ENCODE measurements at regions not wholly inside any gene's neighbourhood (a gene's known extent, or its start where the extent isn't known, plus 50 kb on each side); places are given as distances from the start of the nearest gene placed in this dataset.

- H2AFZ ChIP-seq (ENCODE audit: control insufficient read depth, low read depth, low read length): no peak overlapping the region
- H3K9ac ChIP-seq (ENCODE audit: control insufficient read depth, insufficient read depth, low read length): no peak overlapping the region
- ChIA-PET POLR2A (no interaction called here), CTCF (interaction anchor here (1.3 kb wide), 1 partner anchor 160 kb away, joined by 3 read pairs; no protein-coding TSS in a partner anchor), SMC1A (ENCODE audit: uncharacterized antibody, unreplicated experiment) (no interaction called here), RAD21 (ENCODE audit: unreplicated experiment) (no interaction called here)
- no peaks in the 10 kb centered on the region; a peak in 1 of 4 replicates for H3K27me3 ChIP-seq (replicated peaks in 1 of 2; ENCODE audit: control insufficient read depth in 2 of 2, insufficient read depth in 2 of 2, low read length in 1 of 2)
- intact Hi-C loops (cut with micrococcal nuclease; ENCODE audit: unreplicated experiment) (no loop called here), in situ Hi-C loops (cut with MboI) (no loop called here)
- H3K9me3 ChIP-seq (replicated peaks; ENCODE audit: control insufficient read depth, insufficient read depth, low read length): no peaks in the 10 kb centered on the region
- H3K4me2 ChIP-seq (ENCODE audit: control insufficient read depth, insufficient read depth): no peak overlapping the region
- ATAC-seq (no peak), FAIRE-seq (no peak), DNase-seq (ENCODE audit: low read depth, low spot score) (no peak)
- WGBS (ENCODE audit: insufficient coverage, insufficient replicate concordance, low lambda C conversion rate, missing lambda C conversion rate): 51% methylated on average over 3 of the region's 3 CpGs
- H3K27ac ChIP-seq (ENCODE audit: control insufficient read depth, insufficient read depth): no peak overlapping the region
- no peak for TF ChIP-seq CHD2 (IDR thresholded peaks at IDR 0.05; ENCODE audit: borderline replicate concordance, low read depth, low read length)
- no peak for TF ChIP-seq CREB1 (IDR thresholded peaks at IDR 0.05; ENCODE audit: low read depth)
- TF ChIP-seq SIN3A (IDR thresholded peaks at IDR 0.05; ENCODE audit: low read depth, low read length): no peak
- no peak for TF ChIP-seq RELB (IDR thresholded peaks at IDR 0.05; ENCODE audit: low read depth)
- TF ChIP-seq ZBTB33 (IDR thresholded peaks at IDR 0.05): no peak
- no peak for TF ChIP-seq FOXK2 (IDR thresholded peaks at IDR 0.05)
- TF ChIP-seq SMAD5 (IDR thresholded peaks at IDR 0.05; ENCODE audit: low read depth): no peak
- TF ChIP-seq TCF12 (IDR thresholded peaks at IDR 0.05; ENCODE audit: low read depth, low read length): no peak
- TF ChIP-seq BRCA1 (IDR thresholded peaks at IDR 0.05; ENCODE audit: low read depth, low read length): no peak
- no peak for TF ChIP-seq JUND (IDR thresholded peaks at IDR 0.05; ENCODE audit: low read depth, low read length)
- H3K4me1 ChIP-seq (ENCODE audit: control insufficient read depth, insufficient read depth, low read length): no peaks in the 10 kb centered on the region
- H3K4me3 ChIP-seq: no peak overlapping the region
- no peaks in the 10 kb centered on the region for H3K36me3 ChIP-seq (ENCODE audit: control insufficient read depth in 2 of 2, insufficient read depth in 2 of 2, low read length in 1 of 2)
- no TSS peak for BruUV-seq (replicated peaks)
- H4K20me1 ChIP-seq (ENCODE audit: control insufficient read depth, insufficient read depth): no peaks in the 10 kb centered on the region
- H3K79me2 ChIP-seq (ENCODE audit: control insufficient read depth, insufficient read depth, low read length): no peaks in the 10 kb centered on the region
Measured at GRCh38 chr7:106987777-106988176, 56.7 kb upstream of the PRKAR2B start.

All from GM12878 (cell line).